HepG2 (cell line): ENCODE measurements at regions not wholly inside any gene's neighbourhood (a gene's known extent, or its start where the extent isn't known, plus 50 kb on each side); places are given as distances from the start of the nearest gene placed in this dataset.

Experiments
- ATF7-NPFF ChIP-seq: sonication (generic); formaldehyde crosslinking; IDR thresholded peaks from 2 replicates; pipeline ENCODE4 v1.8.1; 2023; ENCODE audit warnings: mild to moderate bottlenecking, low read depth, missing genetic modification reagents, moderate library complexity
- CBX5 ChIP-seq: sonication (generic); formaldehyde crosslinking; IDR thresholded peaks from 2 replicates; pipeline ENCODE4 v1.4.0; 2020; ENCODE audit warnings: missing genetic modification reagents, borderline replicate concordance
- CENPX ChIP-seq: sonication (generic); formaldehyde crosslinking; IDR thresholded peaks from 2 replicates; pipeline ENCODE4 v1.9.0; 2021; ENCODE audit warnings: mild to moderate bottlenecking, missing genetic modification reagents, moderate library complexity
- DMAP1 ChIP-seq: IDR thresholded peaks from 2 replicates; pipeline ENCODE4 v1.6.1; 2016
- FOXC1 ChIP-seq: sonication (generic); formaldehyde crosslinking; IDR thresholded peaks from 2 replicates; pipeline ENCODE4 v1.8.0; 2022; ENCODE audit warnings: mild to moderate bottlenecking, missing genetic modification reagents, borderline replicate concordance
- GATAD2A ChIP-seq: IDR thresholded peaks from 2 replicates; pipeline ENCODE4 v1.6.1; 2016
- HNRNPLL ChIP-seq: fragments of 200-400 bp; formaldehyde crosslinking; IDR thresholded peaks from 2 replicates; pipeline ENCODE4 v1.6.1; 2017; ENCODE audit warnings: mild to moderate bottlenecking, low read depth, low read length; ENCODE audit not compliant: poor library complexity, severe bottlenecking
- KLF16 ChIP-seq, 2 experiments: sonication (generic) in 1 of 2; formaldehyde crosslinking in 1 of 2; IDR thresholded peaks; 2 replicates each; pipeline versions ENCODE4 v1.6.1 to v1.8.0; 2016 to 2023; ENCODE audit warnings: missing genetic modification reagents in 2 of 2, missing compliant biosample characterization in 1 of 2
- NR3C1 ChIP-seq: sonication (generic); formaldehyde crosslinking; IDR thresholded peaks from 2 replicates; pipeline ENCODE4 v1.4.0; 2020; ENCODE audit warnings: missing genetic modification reagents
- RFX5 ChIP-seq: IDR thresholded peaks from 2 replicates; pipeline ENCODE4 v1.6.1; 2011; ENCODE audit warnings: low read depth, low read length, improper control_type of control experiment
- SALL2 ChIP-seq: sonication (generic); formaldehyde crosslinking; IDR thresholded peaks from 2 replicates; pipeline ENCODE4 v1.8.1; 2023; ENCODE audit warnings: mild to moderate bottlenecking, missing genetic modification reagents, inconsistent platforms
- SPEN ChIP-seq: sonication (generic); formaldehyde crosslinking; IDR thresholded peaks from 2 replicates; pipeline ENCODE4 v1.5.1; 2020; ENCODE audit warnings: low read depth, mild to moderate bottlenecking, missing genetic modification reagents
- SUZ12 ChIP-seq: fragments of 150-350 bp; IDR thresholded peaks from 2 replicates; pipeline ENCODE4 v1.6.1; 2014; ENCODE audit warnings: low read depth, low read length
- TAF1 ChIP-seq: sonication (generic); formaldehyde crosslinking; IDR thresholded peaks from 2 replicates; pipeline ENCODE4 v1.4.0; 2020; ENCODE audit warnings: missing genetic modification reagents
- ZMYM3 ChIP-seq: sonication (generic); formaldehyde crosslinking; IDR thresholded peaks from 2 replicates; pipeline ENCODE4 v1.5.1; 2020; ENCODE audit warnings: mild to moderate bottlenecking, missing genetic modification reagents
- ZNF296 ChIP-seq: sonication (generic); formaldehyde crosslinking; conservative IDR thresholded peaks from 2 replicates; pipeline ENCODE4 v1.5.0; 2020; ENCODE audit warnings: mild to moderate bottlenecking, missing genetic modification reagents
- ZNF34 ChIP-seq: sonication (generic); formaldehyde crosslinking; IDR thresholded peaks from 2 replicates; pipeline ENCODE4 v1.4.0; 2020; ENCODE audit warnings: mild to moderate bottlenecking, missing genetic modification reagents, borderline replicate concordance
- ZNF7 ChIP-seq: IDR thresholded peaks from 2 replicates; pipeline ENCODE4 v1.6.1; 2016; ENCODE audit warnings: missing biosample characterization, missing genetic modification reagents
- ZNF720 ChIP-seq: sonication (generic); formaldehyde crosslinking; IDR thresholded peaks from 2 replicates; pipeline ENCODE4 v1.4.0; 2020; ENCODE audit warnings: missing genetic modification reagents
- TF ChIP-seq, protein P1 (sequence below): IDR thresholded peaks from 2 replicates; pipeline ENCODE4 v1.6.1; 2016; ENCODE audit warnings: low read depth
- TF ChIP-seq, protein P2 (sequence below): IDR thresholded peaks from 2 replicates; pipeline ENCODE4 v1.4.0; 2020; ENCODE audit warnings: mild to moderate bottlenecking, missing genetic modification reagents
- TF ChIP-seq, protein P3 (sequence below): sonication (generic); formaldehyde crosslinking; IDR thresholded peaks from 2 replicates; pipeline ENCODE4 v1.8.0; 2022; ENCODE audit warnings: mild to moderate bottlenecking, missing genetic modification reagents; ENCODE audit not compliant: insufficient replicate concordance
- TF ChIP-seq, protein P4 (sequence below): sonication (generic); formaldehyde crosslinking; IDR thresholded peaks from 2 replicates; pipeline ENCODE4 v1.4.0; 2020; ENCODE audit warnings: low read depth, mild to moderate bottlenecking, missing genetic modification reagents

DNA sequence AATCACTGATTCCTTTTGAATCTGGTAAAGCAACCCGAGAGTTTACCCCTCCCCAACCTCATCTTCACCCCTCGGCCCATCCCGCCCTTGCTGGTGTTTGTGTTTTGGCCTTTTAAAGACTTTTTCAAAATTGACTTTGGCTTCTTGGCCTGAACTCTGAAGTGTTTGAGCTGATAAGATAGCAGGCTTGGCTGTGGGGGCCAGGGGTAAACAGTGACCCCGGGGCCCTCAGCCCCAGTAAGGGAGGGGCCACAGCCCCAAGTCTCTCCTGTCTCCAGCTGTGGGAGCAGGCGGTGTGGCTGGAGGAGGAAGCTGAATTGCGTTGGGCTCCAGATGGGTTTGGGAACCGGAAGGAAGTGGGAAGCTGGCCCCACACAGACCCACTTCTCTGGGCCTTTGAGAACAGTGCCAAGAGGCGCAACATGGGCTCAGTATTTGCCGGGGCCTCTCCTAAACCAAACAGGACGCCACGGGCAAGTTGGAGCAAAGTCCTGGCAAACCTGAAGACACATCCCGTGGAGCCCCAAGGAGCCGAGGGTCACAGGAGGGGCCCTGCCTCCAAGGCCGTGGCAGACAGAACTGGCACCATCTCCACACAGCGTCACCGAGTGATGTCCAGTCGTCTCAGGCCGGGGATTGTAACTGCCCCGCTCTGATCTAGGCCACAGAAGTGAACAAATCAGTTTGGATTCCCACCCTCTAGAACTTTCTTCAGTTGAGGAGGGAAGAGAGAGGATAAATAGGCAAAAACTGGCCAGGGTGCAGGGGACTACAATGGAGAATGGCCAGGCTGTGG is 54.3 kb upstream of the PTPN1 start (continued):
- TF ChIP-seq ZMYM3 (CRISPR knock-in tag): peak; percentile 98
- TF ChIP-seq RFX5: no peak
- TF ChIP-seq ATF7-NPFF (CRISPR knock-in tag): peak; percentile 87
- TF ChIP-seq ZNF7: no peak
- TF ChIP-seq NR3C1 (CRISPR knock-in tag): no peak
- TF ChIP-seq, protein P1, sequence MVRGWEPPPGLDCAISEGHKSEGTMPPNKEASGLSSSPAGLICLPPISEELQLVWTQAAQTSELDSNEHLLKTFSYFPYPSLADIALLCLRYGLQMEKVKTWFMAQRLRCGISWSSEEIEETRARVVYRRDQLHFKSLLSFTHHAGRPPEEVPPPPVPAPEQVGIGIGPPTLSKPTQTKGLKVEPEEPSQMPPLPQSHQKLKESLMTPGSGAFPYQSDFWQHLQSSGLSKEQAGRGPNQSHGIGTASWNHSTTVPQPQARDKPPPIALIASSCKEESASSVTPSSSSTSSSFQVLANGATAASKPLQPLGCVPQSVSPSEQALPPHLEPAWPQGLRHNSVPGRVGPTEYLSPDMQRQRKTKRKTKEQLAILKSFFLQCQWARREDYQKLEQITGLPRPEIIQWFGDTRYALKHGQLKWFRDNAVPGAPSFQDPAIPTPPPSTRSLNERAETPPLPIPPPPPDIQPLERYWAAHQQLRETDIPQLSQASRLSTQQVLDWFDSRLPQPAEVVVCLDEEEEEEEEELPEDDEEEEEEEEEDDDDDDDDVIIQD (CRISPR knock-in tag): 0 out of 2 replicates have a peak, but pooled peaks have one; percentile 41
- TF ChIP-seq HNRNPLL: peak; percentile 51
- no peak for TF ChIP-seq SUZ12
- TF ChIP-seq, protein P2, sequence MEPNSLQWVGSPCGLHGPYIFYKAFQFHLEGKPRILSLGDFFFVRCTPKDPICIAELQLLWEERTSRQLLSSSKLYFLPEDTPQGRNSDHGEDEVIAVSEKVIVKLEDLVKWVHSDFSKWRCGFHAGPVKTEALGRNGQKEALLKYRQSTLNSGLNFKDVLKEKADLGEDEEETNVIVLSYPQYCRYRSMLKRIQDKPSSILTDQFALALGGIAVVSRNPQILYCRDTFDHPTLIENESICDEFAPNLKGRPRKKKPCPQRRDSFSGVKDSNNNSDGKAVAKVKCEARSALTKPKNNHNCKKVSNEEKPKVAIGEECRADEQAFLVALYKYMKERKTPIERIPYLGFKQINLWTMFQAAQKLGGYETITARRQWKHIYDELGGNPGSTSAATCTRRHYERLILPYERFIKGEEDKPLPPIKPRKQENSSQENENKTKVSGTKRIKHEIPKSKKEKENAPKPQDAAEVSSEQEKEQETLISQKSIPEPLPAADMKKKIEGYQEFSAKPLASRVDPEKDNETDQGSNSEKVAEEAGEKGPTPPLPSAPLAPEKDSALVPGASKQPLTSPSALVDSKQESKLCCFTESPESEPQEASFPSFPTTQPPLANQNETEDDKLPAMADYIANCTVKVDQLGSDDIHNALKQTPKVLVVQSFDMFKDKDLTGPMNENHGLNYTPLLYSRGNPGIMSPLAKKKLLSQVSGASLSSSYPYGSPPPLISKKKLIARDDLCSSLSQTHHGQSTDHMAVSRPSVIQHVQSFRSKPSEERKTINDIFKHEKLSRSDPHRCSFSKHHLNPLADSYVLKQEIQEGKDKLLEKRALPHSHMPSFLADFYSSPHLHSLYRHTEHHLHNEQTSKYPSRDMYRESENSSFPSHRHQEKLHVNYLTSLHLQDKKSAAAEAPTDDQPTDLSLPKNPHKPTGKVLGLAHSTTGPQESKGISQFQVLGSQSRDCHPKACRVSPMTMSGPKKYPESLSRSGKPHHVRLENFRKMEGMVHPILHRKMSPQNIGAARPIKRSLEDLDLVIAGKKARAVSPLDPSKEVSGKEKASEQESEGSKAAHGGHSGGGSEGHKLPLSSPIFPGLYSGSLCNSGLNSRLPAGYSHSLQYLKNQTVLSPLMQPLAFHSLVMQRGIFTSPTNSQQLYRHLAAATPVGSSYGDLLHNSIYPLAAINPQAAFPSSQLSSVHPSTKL: peak; percentile 94
- TF ChIP-seq CBX5: peak; percentile 36; the same call in 1 of the 2 replicates
- TF ChIP-seq GATAD2A (CRISPR knock-in tag): peak; percentile 99
- TF ChIP-seq CENPX (CRISPR knock-in tag): no peak
- peak; percentile 89 for TF ChIP-seq SALL2
- TF ChIP-seq, protein P3, sequence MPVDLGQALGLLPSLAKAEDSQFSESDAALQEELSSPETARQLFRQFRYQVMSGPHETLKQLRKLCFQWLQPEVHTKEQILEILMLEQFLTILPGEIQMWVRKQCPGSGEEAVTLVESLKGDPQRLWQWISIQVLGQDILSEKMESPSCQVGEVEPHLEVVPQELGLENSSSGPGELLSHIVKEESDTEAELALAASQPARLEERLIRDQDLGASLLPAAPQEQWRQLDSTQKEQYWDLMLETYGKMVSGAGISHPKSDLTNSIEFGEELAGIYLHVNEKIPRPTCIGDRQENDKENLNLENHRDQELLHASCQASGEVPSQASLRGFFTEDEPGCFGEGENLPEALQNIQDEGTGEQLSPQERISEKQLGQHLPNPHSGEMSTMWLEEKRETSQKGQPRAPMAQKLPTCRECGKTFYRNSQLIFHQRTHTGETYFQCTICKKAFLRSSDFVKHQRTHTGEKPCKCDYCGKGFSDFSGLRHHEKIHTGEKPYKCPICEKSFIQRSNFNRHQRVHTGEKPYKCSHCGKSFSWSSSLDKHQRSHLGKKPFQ (CRISPR knock-in tag): no peak
- peak; percentile 23; the same call in 1 of the 2 replicates for TF ChIP-seq FOXC1 (CRISPR knock-in tag)
- TF ChIP-seq KLF16 (CRISPR knock-in tag; IDR thresholded peaks at IDR 0.05): peak in 1 of 2 experiments; percentile 73; a peak in 1 of 4 replicates
- no peak for TF ChIP-seq ZNF296 (CRISPR knock-in tag)
- TF ChIP-seq SPEN (CRISPR knock-in tag): peak; percentile 93
- peak; percentile 48 for TF ChIP-seq TAF1 (CRISPR knock-in tag)
- 0 out of 2 replicates have a peak, but pooled peaks have one; percentile 75 for TF ChIP-seq ZNF34
- TF ChIP-seq, protein P4, sequence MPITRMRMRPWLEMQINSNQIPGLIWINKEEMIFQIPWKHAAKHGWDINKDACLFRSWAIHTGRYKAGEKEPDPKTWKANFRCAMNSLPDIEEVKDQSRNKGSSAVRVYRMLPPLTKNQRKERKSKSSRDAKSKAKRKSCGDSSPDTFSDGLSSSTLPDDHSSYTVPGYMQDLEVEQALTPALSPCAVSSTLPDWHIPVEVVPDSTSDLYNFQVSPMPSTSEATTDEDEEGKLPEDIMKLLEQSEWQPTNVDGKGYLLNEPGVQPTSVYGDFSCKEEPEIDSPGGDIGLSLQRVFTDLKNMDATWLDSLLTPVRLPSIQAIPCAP: 0 out of 2 replicates have a peak, but pooled peaks have one; percentile 68
- peak; percentile 71; the same call in 1 of the 2 replicates for TF ChIP-seq DMAP1 (CRISPR knock-in tag)
- TF ChIP-seq ZNF720 (CRISPR knock-in tag): no peak
